AG04450 (cell line): ENCODE measurements at regions not wholly inside any gene's neighbourhood (a gene's known extent, or its start where the extent isn't known, plus 50 kb on each side); places are given as distances from the start of the nearest gene placed in this dataset.

Experiments used
- CTCF ChIA-PET: fragments of 300-600, 350-600 bp; formaldehyde crosslinking; extraction: SDS; loops from one replicate; lab custom pipeline; 2022; ENCODE audit warnings: antibody characterized with exemption, inconsistent platforms; lab: Charles Lee
- POLR2A ChIA-PET: fragments of 350-600 bp; formaldehyde crosslinking; extraction: SDS; loops from one replicate; lab custom pipeline; 2021; ENCODE audit warnings: antibody characterized with exemption, inconsistent platforms; lab: Yijun Ruan, JAX
- DNase-seq: peaks from one replicate; pipeline ENCODE4 v3.0.0-alpha.2; 2011; ENCODE audit warnings: low read depth, low spot score
- H3K27ac ChIP-seq: one replicate; pipeline ENCODE4 v1.5.1; 2012; ENCODE audit warnings: low read depth, low read length, control low read depth
- H3K27me3 ChIP-seq: one replicate; pipeline ENCODE4 v1.6.0; 2012; ENCODE audit warnings: low read length; ENCODE audit not compliant: control insufficient read depth, insufficient read depth
- H3K4me3 ChIP-seq: 2 replicates; pipeline ENCODE4 v1.5.1; 2011; ENCODE audit warnings: mild to moderate bottlenecking, low read depth, low read length, control low read depth
- H3K9me3 ChIP-seq: 2 replicates; pipeline ENCODE4 v1.5.1; 2012; ENCODE audit warnings: low read length; ENCODE audit not compliant: control insufficient read depth, insufficient read depth
- TF ChIP-seq, protein P1 (sequence below): IDR thresholded peaks from 2 replicates; pipeline ENCODE4 v1.5.1; 2011; ENCODE audit warnings: low read depth, low read length, control low read depth, inconsistent platforms

DNA sequence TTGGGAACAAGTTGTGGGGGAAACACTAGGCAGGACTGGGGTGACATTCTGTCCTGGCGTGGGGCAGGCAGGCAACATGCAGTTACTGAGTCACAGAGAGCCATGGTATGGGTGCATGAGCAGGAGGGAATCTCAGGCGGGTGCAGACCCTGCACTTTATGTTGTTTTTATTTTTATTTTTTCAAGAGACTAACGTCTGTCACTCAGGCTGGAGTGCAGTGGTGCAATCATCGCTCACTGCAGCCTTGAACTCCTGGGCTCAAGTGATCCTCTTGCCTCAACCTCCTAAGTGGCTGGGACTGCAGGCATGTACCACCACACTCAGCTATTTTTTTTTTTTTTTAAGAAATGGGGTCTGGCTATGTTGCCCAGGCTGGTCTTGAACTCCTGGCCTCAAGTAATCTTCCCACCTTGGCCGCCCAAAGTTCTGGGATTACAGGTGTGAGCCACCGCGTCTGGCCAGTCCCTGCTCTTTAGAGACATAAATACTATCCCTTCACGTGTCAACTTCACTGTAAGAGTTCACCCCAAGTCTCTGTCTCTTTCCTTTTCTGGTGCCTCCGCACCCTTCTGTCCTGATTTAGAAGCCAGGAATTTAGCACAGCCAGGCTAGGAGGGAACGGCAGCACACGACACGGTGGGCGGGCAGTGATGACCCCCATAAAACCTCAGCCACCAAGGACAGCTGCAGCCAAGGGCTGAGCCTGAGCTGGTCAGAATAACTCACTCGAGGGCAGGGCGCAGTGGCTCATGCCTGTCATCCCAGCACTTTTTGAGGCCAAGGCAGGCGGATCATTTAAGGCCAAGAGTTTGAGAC lies 72.8 kb upstream of the IQSEC1 start:
- CTCF ChIA-PET = interaction anchor here (0.6 to 0.9 kb wide), 3 partner anchors 54 to 1953 kb away, joined by 3 to 6 read pairs (median 3); partner anchors contain the start of gene RBSN

DNA sequence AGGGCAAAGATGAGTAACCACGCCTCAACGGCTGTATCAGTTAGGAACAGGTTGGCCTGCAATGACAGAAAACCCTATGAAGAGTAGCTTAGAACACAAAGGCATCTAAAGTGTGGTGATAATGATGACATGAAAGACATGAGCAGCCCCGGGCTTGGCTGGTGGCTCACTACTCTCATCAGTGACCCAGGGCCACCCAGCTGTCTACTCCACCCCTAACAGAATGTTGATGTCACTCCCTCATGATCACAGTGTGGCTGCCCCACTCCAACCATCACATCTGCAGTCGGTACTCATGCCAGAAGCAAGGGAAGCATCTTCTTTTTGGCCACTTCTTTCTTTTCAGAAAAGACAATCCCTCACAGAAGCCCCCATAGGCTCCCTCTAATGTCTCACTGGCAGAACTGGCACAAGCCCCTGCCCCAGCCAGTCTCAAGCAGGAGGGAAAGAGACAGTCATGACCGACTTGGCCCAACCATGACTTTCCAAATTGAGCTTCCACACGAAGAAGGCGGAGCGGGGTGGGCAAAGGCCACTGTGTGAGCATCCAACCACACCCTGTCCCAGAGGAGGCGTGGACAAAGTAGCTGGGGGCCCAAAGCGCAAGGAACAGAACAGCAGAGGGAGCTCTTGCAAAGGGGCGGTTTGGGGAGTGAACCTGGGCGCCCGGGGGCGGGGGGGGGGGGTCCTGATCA lies 72.0 kb upstream of the IQSEC1 start:
- Histone ChIP-seq H3K27me3 (no peaks in the 10 kb centered on the region), H3K4me3 (no peak overlapping the region), H3K27ac (no peak overlapping the region), H3K9me3 (no peaks in the 10 kb centered on the region)
- ChIA-PET CTCF (interaction anchor here (0.6 to 0.9 kb wide), 3 partner anchors 53 to 1954 kb away, joined by 3 to 6 read pairs (median 3); partner anchors contain the start of gene RBSN), POLR2A (no interaction called here)
- no peak for DNase-seq
- TF ChIP-seq, protein P1, sequence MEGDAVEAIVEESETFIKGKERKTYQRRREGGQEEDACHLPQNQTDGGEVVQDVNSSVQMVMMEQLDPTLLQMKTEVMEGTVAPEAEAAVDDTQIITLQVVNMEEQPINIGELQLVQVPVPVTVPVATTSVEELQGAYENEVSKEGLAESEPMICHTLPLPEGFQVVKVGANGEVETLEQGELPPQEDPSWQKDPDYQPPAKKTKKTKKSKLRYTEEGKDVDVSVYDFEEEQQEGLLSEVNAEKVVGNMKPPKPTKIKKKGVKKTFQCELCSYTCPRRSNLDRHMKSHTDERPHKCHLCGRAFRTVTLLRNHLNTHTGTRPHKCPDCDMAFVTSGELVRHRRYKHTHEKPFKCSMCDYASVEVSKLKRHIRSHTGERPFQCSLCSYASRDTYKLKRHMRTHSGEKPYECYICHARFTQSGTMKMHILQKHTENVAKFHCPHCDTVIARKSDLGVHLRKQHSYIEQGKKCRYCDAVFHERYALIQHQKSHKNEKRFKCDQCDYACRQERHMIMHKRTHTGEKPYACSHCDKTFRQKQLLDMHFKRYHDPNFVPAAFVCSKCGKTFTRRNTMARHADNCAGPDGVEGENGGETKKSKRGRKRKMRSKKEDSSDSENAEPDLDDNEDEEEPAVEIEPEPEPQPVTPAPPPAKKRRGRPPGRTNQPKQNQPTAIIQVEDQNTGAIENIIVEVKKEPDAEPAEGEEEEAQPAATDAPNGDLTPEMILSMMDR = no peak

More for the DNA sequence above, 72.8 kb upstream of the IQSEC1 start:
- no peak for DNase-seq
- POLR2A ChIA-PET = no interaction called here
- no peak overlapping the region for H3K27ac ChIP-seq
- H3K27me3 ChIP-seq = peaks cover 4% of the 10 kb centered on the region
- H3K9me3 ChIP-seq = no peaks in the 10 kb centered on the region
- TF ChIP-seq, protein P1 = no peak
- H3K4me3 ChIP-seq = no peak overlapping the region

DNA sequence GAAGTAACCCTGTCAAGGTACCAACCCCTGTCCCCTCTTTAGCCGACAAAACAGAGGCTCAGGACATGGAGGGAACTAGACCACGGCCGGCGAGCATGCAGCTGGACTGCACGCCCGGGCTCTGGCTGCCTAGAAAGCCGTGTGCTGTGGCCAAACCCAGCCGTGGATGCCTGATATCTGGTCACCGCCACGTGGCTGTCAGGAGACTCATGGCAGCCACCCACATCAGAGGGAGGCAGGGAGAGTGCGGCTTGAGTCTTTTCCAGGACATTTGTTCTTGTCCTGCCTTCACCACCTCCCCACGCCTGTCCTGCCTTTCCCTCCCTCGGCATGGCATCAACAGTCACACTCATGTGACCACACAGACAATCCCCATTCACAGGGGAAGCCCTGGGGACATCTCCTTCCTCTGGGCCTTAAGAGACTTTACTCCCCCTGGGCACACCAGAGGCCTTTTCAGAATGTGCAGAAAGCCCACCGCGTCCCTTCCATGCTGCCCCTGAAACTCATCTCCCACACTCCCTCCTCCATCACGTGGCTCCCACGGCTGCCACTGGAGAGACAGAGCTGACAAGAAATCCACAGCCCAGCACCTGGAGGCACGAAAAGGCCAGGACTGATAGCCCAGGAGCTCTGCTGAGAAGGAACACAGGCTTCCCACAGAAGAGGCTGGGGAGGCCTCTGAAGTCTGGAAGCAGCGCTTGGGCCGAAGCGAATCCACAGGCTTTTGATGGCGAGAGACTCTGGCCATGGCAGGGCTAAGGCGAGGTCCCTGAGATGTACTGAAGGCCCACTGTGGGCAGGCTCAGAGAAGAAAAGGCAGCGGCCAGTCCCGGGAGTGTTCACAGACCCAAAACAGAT lies 71.2 kb upstream of the IQSEC1 start:
- TF ChIP-seq, protein P1 = no peak
- no peaks in the 10 kb centered on the region for H3K9me3 ChIP-seq
- no peak for DNase-seq
- no peak overlapping the region for H3K4me3 ChIP-seq
- no peaks in the 10 kb centered on the region for H3K27me3 ChIP-seq
- ChIA-PET CTCF (no interaction called here), POLR2A (no interaction called here)
- no peak overlapping the region for H3K27ac ChIP-seq

DNA sequence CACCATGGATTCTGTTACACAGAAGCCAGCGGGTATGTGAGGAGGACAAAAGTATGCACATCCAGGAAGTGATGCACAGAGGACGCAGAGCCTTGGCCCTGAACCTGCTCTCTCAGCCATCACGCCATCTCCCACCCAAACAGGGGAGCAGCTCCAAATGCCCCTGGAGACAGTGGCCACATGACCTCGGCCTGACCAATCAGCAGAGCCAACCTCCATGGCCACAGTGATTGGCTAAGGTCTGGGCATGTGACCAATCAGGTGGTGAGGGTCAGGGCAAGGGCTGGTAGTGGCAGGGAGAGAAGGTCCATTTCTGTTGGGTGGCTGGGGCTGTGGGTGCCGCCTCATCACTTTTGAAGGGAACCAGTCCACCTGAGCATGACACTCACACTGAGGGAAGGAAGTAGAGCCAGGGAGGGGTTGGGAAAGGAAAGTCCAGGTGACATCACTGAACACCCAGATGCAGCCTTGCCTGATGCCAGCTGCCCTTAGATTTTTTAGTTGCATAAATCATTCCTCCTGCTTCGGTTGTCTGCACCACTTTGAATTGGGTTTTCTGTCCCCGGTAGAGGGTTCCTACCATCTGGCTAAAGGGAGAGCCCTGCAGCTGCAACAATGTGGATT lies 70.3 kb upstream of the IQSEC1 start:
- ChIA-PET CTCF (no interaction called here), POLR2A (no interaction called here)
- TF ChIP-seq, protein P1 = no peak
- Histone ChIP-seq H3K4me3 (no peak overlapping the region), H3K27ac (no peak overlapping the region), H3K27me3 (no peaks in the 10 kb centered on the region), H3K9me3 (no peaks in the 10 kb centered on the region)
- DNase-seq = no peak
